Skeletal muscle tissue (tissue), 3 donors: ENCODE measurements at regions not wholly inside any gene's neighbourhood (a gene's known extent, or its start where the extent isn't known, plus 50 kb on each side); places are given as distances from the start of the nearest gene placed in this dataset.

ENCODE experiments used
- H3K27ac ChIP-seq: one replicate; pipeline ENCODE4 v1.7.0; 2013; ENCODE audit warnings: mild to moderate bottlenecking, low read depth, low read length, inconsistent platforms
- H3K27me3 ChIP-seq, 3 donors: one replicate each; pipeline ENCODE4 v1.7.0; 2013; ENCODE audit warnings: low read length in 3 of 3; ENCODE audit not compliant: control insufficient read depth in 3 of 3, insufficient read depth in 3 of 3
- H3K36me3 ChIP-seq, 3 donors: one replicate each; pipeline ENCODE4 v1.7.0; 2013; ENCODE audit warnings: low read length in 3 of 3; ENCODE audit not compliant: control insufficient read depth in 3 of 3, insufficient read depth in 3 of 3
- H3K4me1 ChIP-seq, 3 donors: one replicate each; pipeline ENCODE4 v1.7.0; 2013; ENCODE audit warnings: low read length in 3 of 3, mild to moderate bottlenecking in 3 of 3; ENCODE audit not compliant: control insufficient read depth in 3 of 3, insufficient read depth in 3 of 3
- H3K4me3 ChIP-seq, 3 donors: one replicate each; pipeline ENCODE4 v1.7.0; 2013; ENCODE audit warnings: low read length in 3 of 3
- H3K9ac ChIP-seq, 3 donors: one replicate each; pipeline ENCODE4 v1.7.0; 2013; ENCODE audit warnings: low read length in 3 of 3, mild to moderate bottlenecking in 3 of 3, moderate library complexity in 2 of 3, low read depth in 1 of 3
- H3K9me3 ChIP-seq, 3 donors: one replicate each; pipeline ENCODE4 v1.7.0; 2013; ENCODE audit warnings: low read length in 3 of 3; ENCODE audit not compliant: control insufficient read depth in 3 of 3
- donor health status: Osteomylitis.

DNA sequence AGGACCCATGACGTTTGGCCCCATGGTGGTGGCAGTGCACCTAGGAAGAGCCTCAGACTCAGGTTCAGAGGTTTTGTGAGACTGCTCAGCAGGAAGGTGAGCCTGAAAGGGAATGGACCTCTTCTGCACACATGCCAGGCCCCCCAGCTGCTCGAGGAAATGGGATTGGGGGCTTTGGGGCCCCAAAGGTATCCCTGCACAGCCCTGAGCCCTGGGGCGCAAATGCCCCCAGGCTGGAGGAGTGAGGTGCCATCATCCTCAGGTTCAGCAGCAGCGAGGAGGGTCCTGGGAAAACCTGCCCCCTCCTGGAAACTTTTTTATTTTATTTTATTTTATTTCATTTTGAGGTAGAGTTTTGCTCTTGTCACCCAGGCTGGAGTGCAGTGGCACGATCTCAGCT lies 171.8 kb upstream of the MVB12B start:
- Histone ChIP-seq H3K9ac (no peak overlapping the region), H3K9me3 (no peaks in the 10 kb centered on the region), H3K4me3 (no peak overlapping the region), H3K27ac (no peak overlapping the region), H3K4me1 (no peaks in the 10 kb centered on the region), H3K36me3 (no peaks in the 10 kb centered on the region), H3K27me3 (peaks cover 20 to 53% (median 43%) of the 10 kb centered on the region in 3 donors)

DNA sequence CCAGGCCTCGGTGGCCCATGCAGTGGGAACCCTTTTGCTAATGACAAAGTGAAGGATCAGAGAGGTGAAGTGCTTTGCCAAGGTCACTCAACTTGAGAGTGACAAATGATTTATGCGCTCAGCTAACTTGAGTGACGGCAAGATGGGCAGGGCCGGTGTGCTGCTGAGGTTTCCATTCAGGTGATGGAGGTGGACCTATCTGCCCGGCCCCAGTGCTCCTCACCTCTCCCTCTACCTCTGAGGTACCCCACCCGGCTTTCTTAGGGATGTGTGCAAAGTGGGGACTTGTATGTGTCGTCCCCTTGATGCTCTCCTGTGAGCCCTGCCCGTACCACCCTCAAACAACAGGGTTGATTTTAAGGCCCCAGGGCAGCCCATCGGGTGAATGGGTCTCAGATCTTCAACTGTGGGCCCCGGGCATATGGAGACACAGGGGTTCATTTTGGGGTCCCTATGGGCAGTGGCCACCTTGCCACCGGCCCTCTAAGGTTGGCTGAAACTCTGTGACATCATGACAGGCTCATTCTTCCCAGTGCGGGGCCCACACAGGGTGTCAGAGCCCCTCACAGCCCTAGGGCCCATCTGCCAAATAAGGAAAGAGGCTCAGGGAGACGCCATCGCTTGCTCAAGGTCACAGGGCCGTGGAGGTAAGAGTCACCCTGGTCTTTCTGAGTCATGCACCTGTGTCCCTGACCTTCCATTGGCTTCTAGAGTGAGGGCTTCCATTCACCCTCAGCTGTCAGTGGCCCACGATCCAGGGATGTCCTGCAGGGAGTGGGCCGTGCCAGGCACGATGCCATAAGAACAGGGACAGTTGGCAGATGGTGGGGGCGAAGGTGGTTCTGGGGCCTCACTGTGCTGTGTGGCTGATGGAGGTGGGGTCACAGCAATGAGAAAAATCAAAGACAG lies 170.6 kb upstream of the MVB12B start:
- Histone ChIP-seq H3K27me3 (peaks cover 20 to 51% (median 42%) of the 10 kb centered on the region in 3 donors), H3K4me3 (no peak overlapping the region), H3K36me3 (no peaks in the 10 kb centered on the region), H3K9ac (no peak overlapping the region), H3K9me3 (no peaks in the 10 kb centered on the region), H3K27ac (no peak overlapping the region), H3K4me1 (no peaks in the 10 kb centered on the region)

DNA sequence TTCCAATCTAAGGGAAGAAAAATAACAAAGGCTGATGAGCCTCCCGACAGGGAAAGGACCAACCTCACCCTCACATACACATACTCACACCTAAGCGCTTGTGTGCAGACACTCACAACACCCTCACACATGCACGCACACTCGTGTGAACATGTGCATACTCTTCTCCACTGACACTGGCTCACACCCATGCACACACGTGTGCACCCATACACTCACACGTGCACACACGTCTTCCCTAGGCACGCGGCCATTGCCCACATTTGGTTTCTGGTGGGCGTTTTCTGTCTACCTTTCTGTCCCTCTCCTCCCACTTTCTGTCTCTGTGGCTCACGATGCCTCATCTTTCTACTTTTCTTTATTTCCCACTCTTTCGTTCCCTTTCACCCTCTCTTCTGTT lies 169.7 kb upstream of the MVB12B start:
- Histone ChIP-seq H3K27ac (no peak overlapping the region), H3K4me3 (no peak overlapping the region), H3K9me3 (no peaks in the 10 kb centered on the region), H3K27me3 (peaks cover 20 to 49% (median 43%) of the 10 kb centered on the region in 3 donors), H3K9ac (no peak overlapping the region), H3K4me1 (no peaks in the 10 kb centered on the region), H3K36me3 (no peaks in the 10 kb centered on the region)

DNA sequence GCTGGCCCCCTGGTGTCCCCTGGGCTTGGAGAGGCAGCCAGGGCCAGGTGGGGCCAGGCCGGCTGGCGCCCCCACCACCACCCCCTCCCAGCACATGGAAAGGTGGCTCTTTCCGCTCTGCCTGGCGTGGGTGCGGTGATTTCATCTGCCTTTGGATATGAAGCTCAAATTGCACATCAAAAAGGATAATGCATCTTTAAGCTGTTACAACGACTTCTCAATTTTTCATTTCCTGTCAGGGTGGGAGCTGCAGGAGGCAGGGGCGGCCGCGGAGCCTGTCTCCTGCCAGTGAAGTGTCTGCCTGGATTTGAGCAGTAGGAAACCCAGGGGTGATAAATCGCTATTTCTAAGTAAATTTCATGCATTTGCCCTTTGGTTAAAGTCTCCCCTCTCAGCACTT lies 169.2 kb upstream of the MVB12B start:
- Histone ChIP-seq H3K36me3 (no peaks in the 10 kb centered on the region), H3K4me3 (no peak overlapping the region), H3K4me1 (no peaks in the 10 kb centered on the region), H3K27ac (no peak overlapping the region), H3K27me3 (peaks cover 20 to 45% (median 40%) of the 10 kb centered on the region in 3 donors), H3K9me3 (no peaks in the 10 kb centered on the region), H3K9ac (no peak overlapping the region)

DNA sequence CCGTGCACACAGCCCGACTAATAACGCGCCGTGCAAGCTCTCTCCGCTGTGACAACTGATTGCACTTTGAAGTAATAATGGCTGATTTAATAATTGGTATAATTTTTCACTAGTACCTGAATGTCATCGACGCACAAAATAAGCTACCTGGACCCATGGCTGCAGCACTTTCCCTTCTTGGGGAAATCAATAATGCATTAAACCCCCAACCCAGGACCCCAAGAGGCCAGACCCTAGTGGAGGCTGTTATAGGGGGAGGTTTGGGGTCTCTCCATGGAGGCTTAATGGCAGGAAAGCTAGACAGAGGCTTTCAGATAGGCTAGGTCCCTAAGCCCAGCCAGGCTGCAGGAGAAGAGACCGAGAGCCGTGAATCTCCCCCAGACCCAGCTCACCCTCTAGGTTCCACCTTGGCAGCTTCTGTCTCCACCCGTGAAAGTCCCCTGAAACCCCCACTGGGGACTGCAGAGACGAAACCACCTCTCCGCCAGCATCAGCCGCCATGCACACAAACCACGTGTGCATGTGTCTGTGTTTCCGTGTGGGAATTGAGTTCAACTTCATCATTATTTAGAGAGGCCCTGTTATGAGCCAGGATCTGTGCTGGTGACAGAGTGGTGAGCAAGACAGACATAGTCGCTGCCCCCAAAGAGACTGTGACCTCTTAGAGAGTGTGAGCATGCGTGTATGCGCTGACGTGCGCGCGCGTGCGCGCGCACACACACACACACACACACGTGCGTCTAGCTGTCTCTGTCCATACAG lies 168.6 kb upstream of the MVB12B start:
- Histone ChIP-seq H3K36me3 (no peaks in the 10 kb centered on the region), H3K9me3 (no peaks in the 10 kb centered on the region), H3K9ac (no peak overlapping the region), H3K27ac (no peak overlapping the region), H3K4me3 (no peak overlapping the region), H3K27me3 (peaks cover 20 to 43% (median 43%) of the 10 kb centered on the region in 3 donors), H3K4me1 (no peaks in the 10 kb centered on the region)

DNA sequence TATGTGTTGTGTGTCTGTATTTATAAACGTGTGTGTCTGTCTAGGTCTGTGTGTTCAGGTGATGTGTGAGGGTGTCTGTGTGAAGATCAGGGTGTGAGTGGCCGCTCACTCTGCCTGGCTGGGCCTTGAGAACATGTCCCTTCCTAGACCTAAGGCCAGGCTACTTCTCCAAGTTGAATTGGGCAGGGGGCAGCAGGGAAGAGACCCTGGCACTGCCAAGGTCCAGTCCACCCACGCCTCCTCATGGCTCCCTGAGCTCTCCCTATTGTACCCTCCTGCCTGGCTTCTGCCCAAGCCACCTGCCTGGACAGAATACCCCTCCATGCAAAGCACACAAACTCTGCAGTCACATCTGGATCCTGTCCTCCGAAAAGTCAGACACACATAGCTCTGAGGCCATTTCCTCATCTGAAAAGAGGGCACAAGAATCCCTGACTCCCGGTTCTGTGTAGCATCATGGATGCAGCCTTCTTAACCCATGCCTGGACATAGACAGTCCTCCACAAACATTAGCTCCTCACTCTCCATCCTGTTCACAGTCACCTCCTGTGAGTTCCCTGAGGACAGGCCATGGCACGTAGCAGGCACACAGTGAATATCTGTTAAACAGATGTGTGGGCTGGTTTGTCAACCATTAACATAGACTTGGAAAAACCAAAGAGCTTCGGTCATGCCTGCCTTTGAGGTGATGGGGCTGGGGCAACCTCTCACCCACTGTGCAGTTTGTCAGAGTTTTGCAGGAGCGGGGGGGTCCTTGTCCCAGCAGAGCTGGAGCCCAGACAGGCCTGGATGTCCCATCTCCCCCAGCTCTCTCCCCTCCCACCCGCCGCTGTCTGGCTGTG lies 167.8 kb upstream of the MVB12B start:
- H3K4me3 ChIP-seq, result no peak overlapping the region
- no peaks in the 10 kb centered on the region for H3K36me3 ChIP-seq
- no peak overlapping the region for H3K27ac ChIP-seq
- H3K4me1 ChIP-seq, result no peaks in the 10 kb centered on the region
- no peaks in the 10 kb centered on the region for H3K9me3 ChIP-seq
- peaks cover 20 to 51% (median 48%) of the 10 kb centered on the region in 3 donors for H3K27me3 ChIP-seq
- no peak overlapping the region for H3K9ac ChIP-seq

DNA sequence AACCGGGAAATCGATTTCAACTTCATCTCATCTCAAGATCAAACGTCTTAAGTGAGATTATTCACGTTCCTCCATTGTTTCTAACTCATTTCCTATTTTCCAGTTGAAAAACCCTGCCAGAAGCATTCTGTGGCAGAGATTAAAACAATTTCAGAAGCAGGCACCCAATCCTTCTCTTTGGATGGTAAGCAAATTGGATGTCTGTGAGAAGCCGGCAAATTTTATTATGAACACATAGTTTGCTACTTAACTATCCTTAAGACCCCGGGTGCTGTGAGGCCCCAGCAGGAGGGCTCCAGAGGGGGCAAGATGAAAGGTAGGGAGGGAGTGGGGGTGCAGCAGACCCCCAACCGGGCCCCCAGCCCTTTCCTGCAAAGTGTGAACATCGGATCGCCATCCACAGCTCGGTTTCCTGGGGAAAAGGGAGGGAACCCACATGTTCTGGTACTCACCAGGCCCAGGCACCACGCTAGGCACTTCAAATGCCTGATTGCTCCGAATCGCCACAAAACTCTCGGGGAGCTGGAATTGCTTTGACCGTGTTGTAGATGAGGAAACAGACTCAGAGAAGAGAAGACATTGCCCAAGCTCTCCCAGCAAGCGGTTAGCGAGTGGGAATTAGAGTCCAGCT lies 167.1 kb upstream of the MVB12B start:
- H3K27me3 ChIP-seq, result peaks cover 20 to 53% (median 45%) of the 10 kb centered on the region in 3 donors
- H3K36me3 ChIP-seq, result no peaks in the 10 kb centered on the region
- no peaks in the 10 kb centered on the region for H3K9me3 ChIP-seq
- no peak overlapping the region for H3K4me3 ChIP-seq
- H3K9ac ChIP-seq, result no peak overlapping the region
- no peak overlapping the region for H3K27ac ChIP-seq
- H3K4me1 ChIP-seq, result no peaks in the 10 kb centered on the region

DNA sequence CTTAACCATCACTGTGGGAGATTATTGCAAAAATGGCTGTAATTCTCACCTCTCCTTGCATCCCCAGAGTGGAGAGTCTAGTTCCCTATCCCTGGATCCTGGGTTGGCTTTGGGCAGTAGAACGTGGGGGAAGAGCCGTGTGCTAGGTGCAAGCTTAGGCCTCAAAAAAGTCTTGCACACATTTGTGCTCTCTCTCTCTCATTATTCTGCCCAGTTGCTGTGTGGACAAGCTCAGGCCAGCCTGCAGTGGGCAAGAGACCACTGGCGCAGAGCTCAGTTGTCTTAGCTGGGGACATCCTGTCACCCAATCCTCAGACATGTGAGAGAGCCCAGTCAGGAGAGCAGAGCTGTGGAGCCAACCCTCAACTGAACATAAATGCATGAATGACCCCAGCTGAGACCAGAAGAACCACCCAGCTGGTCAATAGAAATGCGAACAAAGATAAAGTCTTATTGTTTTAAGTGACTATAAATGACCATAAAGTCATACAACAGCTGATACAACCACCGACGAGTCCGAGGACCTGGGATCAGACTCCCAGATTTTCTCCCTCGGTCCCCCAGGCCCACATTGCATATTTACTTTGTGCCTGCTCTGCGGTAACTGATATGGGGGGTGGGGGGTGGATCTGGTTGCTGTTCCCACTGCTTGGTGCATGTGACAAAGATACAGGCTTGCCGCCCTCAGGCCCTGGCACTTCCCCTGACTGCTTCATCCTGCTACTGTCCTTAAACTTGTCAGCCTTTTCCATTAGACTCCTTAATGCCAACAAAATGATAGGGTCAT lies 166.4 kb upstream of the MVB12B start:
- H3K27ac ChIP-seq, result no peak overlapping the region
- H3K36me3 ChIP-seq, result no peaks in the 10 kb centered on the region
- H3K27me3 ChIP-seq, result peaks cover 22 to 54% (median 42%) of the 10 kb centered on the region in 3 donors
- no peak overlapping the region for H3K9ac ChIP-seq
- H3K4me1 ChIP-seq, result no peaks in the 10 kb centered on the region
- no peak overlapping the region for H3K4me3 ChIP-seq
- H3K9me3 ChIP-seq, result no peaks in the 10 kb centered on the region

DNA sequence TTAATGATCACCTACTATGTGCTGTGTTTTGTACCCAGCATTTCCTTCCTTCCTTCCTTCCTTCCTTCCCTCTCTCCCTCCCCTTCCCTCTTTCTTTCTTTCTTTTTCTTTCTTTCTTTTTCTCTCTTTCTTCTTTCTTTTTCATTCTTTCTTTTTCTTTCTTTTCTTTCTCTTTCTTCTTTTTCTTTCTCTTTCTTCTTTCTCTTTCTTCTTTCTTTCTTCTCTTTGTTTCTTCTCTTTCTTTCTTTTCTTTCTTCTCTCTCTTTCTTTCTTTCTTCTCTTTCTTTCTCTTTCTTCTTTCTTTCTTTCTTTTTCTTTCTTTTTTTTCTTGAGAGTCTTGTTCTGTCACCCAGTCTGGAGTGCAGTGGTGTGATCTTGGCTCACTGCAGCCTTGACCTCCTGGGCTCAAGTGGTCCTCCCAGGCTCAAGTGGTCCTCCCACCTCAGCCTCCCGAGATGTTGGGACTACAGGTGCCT lies 165.7 kb upstream of the MVB12B start:
- Histone ChIP-seq H3K4me3 (no peak overlapping the region), H3K4me1 (no peaks in the 10 kb centered on the region), H3K27ac (no peak overlapping the region), H3K9ac (no peak overlapping the region), H3K9me3 (no peaks in the 10 kb centered on the region), H3K27me3 (peaks cover 24 to 59% (median 48%) of the 10 kb centered on the region in 3 donors), H3K36me3 (no peaks in the 10 kb centered on the region)
